ENCODE measurements at regions not wholly inside any gene's neighbourhood (a gene's known extent, or its start where the extent isn't known, plus 50 kb on each side); places are given as distances from the start of the nearest gene placed in this dataset.

GRCh38 chr10:109379186-109379585 is 544.1 kb downstream of the XPNPEP1 start:
- no peak for TF ChIP-seq CTCF (conservative IDR thresholded peaks at IDR 0.05; ENCODE audit: low read length)
- TF ChIP-seq EZH2phosphoT487 (IDR thresholded peaks at IDR 0.05; ENCODE audit: borderline replicate concordance), result no peak

Measured in Loucy (cell line).